Stimulated activated CD8-positive, alpha-beta memory T cell treated with anti-CD3 and anti-CD28 coated beads, Interleukin-15, amount 100 ng/mL, for 48 hours (primary cell): ENCODE measurements at regions not wholly inside any gene's neighbourhood (a gene's known extent, or its start where the extent isn't known, plus 50 kb on each side); places are given as distances from the start of the nearest gene placed in this dataset.

Experiments
- DNase-seq, 2 donors: peaks; one replicate each; pipeline ENCODE4 v3.0.0-alpha.2; 2020; ENCODE audit warnings: low read depth in 2 of 2

- DNase-seq = no peak
Observed at GRCh38 chr15:95946241-95946640, 384.3 kb upstream of the NR2F2 start.

GRCh38 chr15:95946926-95947325 lies 383.6 kb upstream of the NR2F2 start:
- DNase-seq = no peak

- no peak for DNase-seq
Observed at GRCh38 chr15:95948411-95948810, 382.1 kb upstream of the NR2F2 start.

- no peak for DNase-seq
Observed at GRCh38 chr15:95953032-95953431, 377.5 kb upstream of the NR2F2 start.

- no peak for DNase-seq
Observed at GRCh38 chr15:95957861-95958260, 372.6 kb upstream of the NR2F2 start.

- DNase-seq = no peak
Observed at GRCh38 chr15:95958382-95958781, 372.1 kb upstream of the NR2F2 start.

- no peak for DNase-seq
Observed at GRCh38 chr15:95968856-95969255, 361.6 kb upstream of the NR2F2 start.

GRCh38 chr15:95970326-95970725 lies 360.2 kb upstream of the NR2F2 start:
- DNase-seq = no peak

GRCh38 chr15:95972041-95972553 lies 358.4 kb upstream of the NR2F2 start:
- DNase-seq = no peak

GRCh38 chr15:95972812-95973211 lies 357.7 kb upstream of the NR2F2 start:
- no peak for DNase-seq

- DNase-seq = no peak
Observed at GRCh38 chr15:95973566-95974256, 356.8 kb upstream of the NR2F2 start.

GRCh38 chr15:95975212-95975611 lies 355.3 kb upstream of the NR2F2 start:
- no peak for DNase-seq

- no peak for DNase-seq
Observed at GRCh38 chr15:95979286-95979685, 351.2 kb upstream of the NR2F2 start.

GRCh38 chr15:95981209-95981608 lies 349.3 kb upstream of the NR2F2 start:
- no peak for DNase-seq

- no peak for DNase-seq
Observed at GRCh38 chr15:95987299-95987698, 343.2 kb upstream of the NR2F2 start.

- no peak for DNase-seq
Observed at GRCh38 chr15:95987886-95988573, 342.5 kb upstream of the NR2F2 start.

GRCh38 chr15:95988574-95988887 lies 342.0 kb upstream of the NR2F2 start:
- DNase-seq = no peak

GRCh38 chr15:95989392-95989791 lies 341.1 kb upstream of the NR2F2 start:
- DNase-seq = no peak

- DNase-seq = peak in 1 of 2 donors; percentile 30
Observed at GRCh38 chr15:95990833-95991232, 339.7 kb upstream of the NR2F2 start.

- DNase-seq = no peak
Observed at GRCh38 chr15:95994418-95994817, 336.1 kb upstream of the NR2F2 start.

- no peak for DNase-seq
Observed at GRCh38 chr15:95995375-95996168, 334.9 kb upstream of the NR2F2 start.

GRCh38 chr15:95996494-95996893 lies 334.0 kb upstream of the NR2F2 start:
- peak in 1 of 2 donors; percentile 2 for DNase-seq

- DNase-seq = no peak
Observed at GRCh38 chr15:95998935-95999334, 331.6 kb upstream of the NR2F2 start.
